ENCODE measurements at regions not wholly inside any gene's neighbourhood (a gene's known extent, or its start where the extent isn't known, plus 50 kb on each side); places are given as distances from the start of the nearest gene placed in this dataset.

- Histone ChIP-seq H3K27me3 (ENCODE audit: control insufficient read depth in 3 of 3, insufficient read depth in 3 of 3, low read depth in 1 of 3, low read length in 3 of 3) (no peaks in the 10 kb centered on the region), H3K18ac (ENCODE audit: low read length) (no peak overlapping the region), H2BK5ac (ENCODE audit: low read length) (no peak overlapping the region), H3K36me3 (replicated peaks in 1 of 2; ENCODE audit: control insufficient read depth in 2 of 2, insufficient read depth in 2 of 2, low read length in 2 of 2) (no peaks in the 10 kb centered on the region), H3K79me1 (ENCODE audit: low read depth, low read length) (no peaks in the 10 kb centered on the region), H2BK12ac (ENCODE audit: low read length) (no peak overlapping the region), H2AK5ac (ENCODE audit: low read depth, low read length) (no peak overlapping the region), H3K23ac (ENCODE audit: low read depth, low read length, poor library complexity) (no peak overlapping the region), H3K4me2 (ENCODE audit: insufficient read depth, low read length, poor library complexity, severe bottlenecking) (no peak overlapping the region), H3K4me1 (ENCODE audit: control insufficient read depth in 2 of 2, insufficient read depth in 1 of 2, low read depth in 1 of 2, low read length in 2 of 2) (no peaks in the 10 kb centered on the region), H3K9ac (ENCODE audit: low read depth, low read length, poor library complexity) (no peak overlapping the region), H3K9me3 (replicated peaks in 1 of 2; ENCODE audit: control insufficient read depth in 2 of 2, insufficient read depth in 1 of 2, low read depth in 1 of 2, low read length in 2 of 2) (no peaks in the 10 kb centered on the region), H2BK120ac (ENCODE audit: low read depth, low read length) (no peak overlapping the region), H3K27ac (replicated peaks; ENCODE audit: low read length) (no peak overlapping the region), H3K14ac (ENCODE audit: low read length) (no peak overlapping the region), H4K91ac (ENCODE audit: low read depth, low read length, poor library complexity) (no peak overlapping the region), H3K4me3 (ENCODE audit: low read length in 2 of 2) (no peak overlapping the region), H2AFZ (ENCODE audit: low read length) (no peak overlapping the region), H2BK15ac (ENCODE audit: low read length) (no peak overlapping the region), H3K4ac (ENCODE audit: low read length) (no peak overlapping the region), H4K8ac (ENCODE audit: low read depth, low read length) (no peak overlapping the region)
- WGBS, 2 donors (ENCODE audit: extremely low coverage in 2 of 2, insufficient read length in 2 of 2, insufficient replicate concordance in 1 of 2) = no CpG with 5 or more reads among the region's 4 CpGs
- no peak for DNase-seq (ENCODE audit: low spot score)
Measured at GRCh38 chr20:40258931-40259330, 430.1 kb downstream of the MAFB start.

GRCh38 chr20:40257763-40258162, 431.3 kb downstream of the MAFB start:
- Histone ChIP-seq H3K79me1 (ENCODE audit: low read depth, low read length) (no peaks in the 10 kb centered on the region), H2BK120ac (ENCODE audit: low read depth, low read length) (no peak overlapping the region), H2BK5ac (ENCODE audit: low read length) (no peak overlapping the region), H3K23ac (ENCODE audit: low read depth, low read length, poor library complexity) (no peak overlapping the region), H3K27me3 (ENCODE audit: control insufficient read depth in 3 of 3, insufficient read depth in 3 of 3, low read depth in 1 of 3, low read length in 3 of 3) (no peaks in the 10 kb centered on the region), H3K9ac (ENCODE audit: low read depth, low read length, poor library complexity) (no peak overlapping the region), H3K36me3 (replicated peaks in 1 of 2; ENCODE audit: control insufficient read depth in 2 of 2, insufficient read depth in 2 of 2, low read length in 2 of 2) (no peaks in the 10 kb centered on the region), H3K4me1 (ENCODE audit: control insufficient read depth in 2 of 2, insufficient read depth in 1 of 2, low read depth in 1 of 2, low read length in 2 of 2) (no peaks in the 10 kb centered on the region), H2AFZ (ENCODE audit: low read length) (no peak overlapping the region), H4K91ac (ENCODE audit: low read depth, low read length, poor library complexity) (no peak overlapping the region), H4K8ac (ENCODE audit: low read depth, low read length) (no peak overlapping the region), H3K14ac (ENCODE audit: low read length) (no peak overlapping the region), H2BK12ac (ENCODE audit: low read length) (no peak overlapping the region), H3K4me2 (ENCODE audit: insufficient read depth, low read length, poor library complexity, severe bottlenecking) (no peak overlapping the region), H2BK15ac (ENCODE audit: low read length) (no peak overlapping the region), H2AK5ac (ENCODE audit: low read depth, low read length) (no peak overlapping the region), H3K18ac (ENCODE audit: low read length) (no peak overlapping the region), H3K4ac (ENCODE audit: low read length) (no peak overlapping the region), H3K9me3 (replicated peaks in 1 of 2; ENCODE audit: control insufficient read depth in 2 of 2, insufficient read depth in 1 of 2, low read depth in 1 of 2, low read length in 2 of 2) (no peaks in the 10 kb centered on the region), H3K4me3 (ENCODE audit: low read length in 2 of 2) (no peak overlapping the region), H3K27ac (replicated peaks; ENCODE audit: low read length) (no peak overlapping the region)
- no CpG with 5 or more reads among the region's 2 CpGs for WGBS, 2 donors (ENCODE audit: extremely low coverage in 2 of 2, insufficient read length in 2 of 2, insufficient replicate concordance in 1 of 2)
- no peak for DNase-seq (ENCODE audit: low spot score)

GRCh38 chr20:40255365-40255764, 433.7 kb downstream of the MAFB start:
- H4K91ac ChIP-seq (ENCODE audit: low read depth, low read length, poor library complexity) = no peak overlapping the region
- no peak overlapping the region for H3K4me3 ChIP-seq (ENCODE audit: low read length in 2 of 2)
- no peak overlapping the region for H3K14ac ChIP-seq (ENCODE audit: low read length)
- no peak overlapping the region for H3K27ac ChIP-seq (replicated peaks; ENCODE audit: low read length)
- H2AK5ac ChIP-seq (ENCODE audit: low read depth, low read length) = no peak overlapping the region
- no peak for DNase-seq (ENCODE audit: low spot score)
- H2BK5ac ChIP-seq (ENCODE audit: low read length) = no peak overlapping the region
- H3K79me1 ChIP-seq (ENCODE audit: low read depth, low read length) = no peaks in the 10 kb centered on the region
- H2BK12ac ChIP-seq (ENCODE audit: low read length) = no peak overlapping the region
- H3K36me3 ChIP-seq (replicated peaks in 1 of 2; ENCODE audit: control insufficient read depth in 2 of 2, insufficient read depth in 2 of 2, low read length in 2 of 2) = no peaks in the 10 kb centered on the region
- H2BK120ac ChIP-seq (ENCODE audit: low read depth, low read length) = no peak overlapping the region
- no peak overlapping the region for H3K4ac ChIP-seq (ENCODE audit: low read length)
- no peak overlapping the region for H4K8ac ChIP-seq (ENCODE audit: low read depth, low read length)
- no peaks in the 10 kb centered on the region for H3K27me3 ChIP-seq (ENCODE audit: control insufficient read depth in 3 of 3, insufficient read depth in 3 of 3, low read depth in 1 of 3, low read length in 3 of 3)
- H3K4me2 ChIP-seq (ENCODE audit: insufficient read depth, low read length, poor library complexity, severe bottlenecking) = no peak overlapping the region
- H3K9ac ChIP-seq (ENCODE audit: low read depth, low read length, poor library complexity) = no peak overlapping the region
- no peak overlapping the region for H3K23ac ChIP-seq (ENCODE audit: low read depth, low read length, poor library complexity)
- no peak overlapping the region for H2BK15ac ChIP-seq (ENCODE audit: low read length)
- no peak overlapping the region for H2AFZ ChIP-seq (ENCODE audit: low read length)
- no peak overlapping the region for H3K18ac ChIP-seq (ENCODE audit: low read length)
- no peaks in the 10 kb centered on the region for H3K4me1 ChIP-seq (ENCODE audit: control insufficient read depth in 2 of 2, insufficient read depth in 1 of 2, low read depth in 1 of 2, low read length in 2 of 2)
- H3K9me3 ChIP-seq (replicated peaks in 1 of 2; ENCODE audit: control insufficient read depth in 2 of 2, insufficient read depth in 1 of 2, low read depth in 1 of 2, low read length in 2 of 2) = peaks cover 0 to 4% of the 10 kb centered on the region in 2 donors
- no CpG with 5 or more reads among the region's 1 CpG for WGBS, 2 donors (ENCODE audit: extremely low coverage in 2 of 2, insufficient read length in 2 of 2, insufficient replicate concordance in 1 of 2)

- no peak overlapping the region for H4K91ac ChIP-seq (ENCODE audit: low read depth, low read length, poor library complexity)
- no peak overlapping the region for H4K8ac ChIP-seq (ENCODE audit: low read depth, low read length)
- no peaks in the 10 kb centered on the region for H3K36me3 ChIP-seq (replicated peaks in 1 of 2; ENCODE audit: control insufficient read depth in 2 of 2, insufficient read depth in 2 of 2, low read length in 2 of 2)
- H3K4me2 ChIP-seq (ENCODE audit: insufficient read depth, low read length, poor library complexity, severe bottlenecking) = no peak overlapping the region
- no peaks in the 10 kb centered on the region for H3K27me3 ChIP-seq (ENCODE audit: control insufficient read depth in 3 of 3, insufficient read depth in 3 of 3, low read depth in 1 of 3, low read length in 3 of 3)
- peaks cover 0 to 4% of the 10 kb centered on the region in 2 donors for H3K9me3 ChIP-seq (replicated peaks in 1 of 2; ENCODE audit: control insufficient read depth in 2 of 2, insufficient read depth in 1 of 2, low read depth in 1 of 2, low read length in 2 of 2)
- H3K79me1 ChIP-seq (ENCODE audit: low read depth, low read length) = no peaks in the 10 kb centered on the region
- H2BK12ac ChIP-seq (ENCODE audit: low read length) = no peak overlapping the region
- no peak overlapping the region for H3K27ac ChIP-seq (replicated peaks; ENCODE audit: low read length)
- H2BK15ac ChIP-seq (ENCODE audit: low read length) = no peak overlapping the region
- H2AFZ ChIP-seq (ENCODE audit: low read length) = no peak overlapping the region
- H3K4ac ChIP-seq (ENCODE audit: low read length) = no peak overlapping the region
- H3K9ac ChIP-seq (ENCODE audit: low read depth, low read length, poor library complexity) = no peak overlapping the region
- WGBS, 2 donors (ENCODE audit: extremely low coverage in 2 of 2, insufficient read length in 2 of 2, insufficient replicate concordance in 1 of 2) = no CpG with 5 or more reads among the region's 6 CpGs
- H3K4me1 ChIP-seq (ENCODE audit: control insufficient read depth in 2 of 2, insufficient read depth in 1 of 2, low read depth in 1 of 2, low read length in 2 of 2) = no peaks in the 10 kb centered on the region
- no peak for DNase-seq (ENCODE audit: low spot score)
- no peak overlapping the region for H2BK120ac ChIP-seq (ENCODE audit: low read depth, low read length)
- H2AK5ac ChIP-seq (ENCODE audit: low read depth, low read length) = no peak overlapping the region
- no peak overlapping the region for H3K14ac ChIP-seq (ENCODE audit: low read length)
- H2BK5ac ChIP-seq (ENCODE audit: low read length) = no peak overlapping the region
- H3K23ac ChIP-seq (ENCODE audit: low read depth, low read length, poor library complexity) = no peak overlapping the region
- no peak overlapping the region for H3K18ac ChIP-seq (ENCODE audit: low read length)
- H3K4me3 ChIP-seq (ENCODE audit: low read length in 2 of 2) = no peak overlapping the region
Measured at GRCh38 chr20:40254023-40254772, 434.8 kb downstream of the MAFB start.

All from neuronal stem cell (in vitro differentiated cells).